Islet precursor cell (in vitro differentiated cells): ENCODE measurements at regions not wholly inside any gene's neighbourhood (a gene's known extent, or its start where the extent isn't known, plus 50 kb on each side); places are given as distances from the start of the nearest gene placed in this dataset.
A peak's percentile ranks its signal among the peaks of the same experiment; 100 is the strongest.

Experiments
- DNase-seq: peaks from one replicate; pipeline ENCODE4 v3.0.0-alpha.2; 2018

DNA sequence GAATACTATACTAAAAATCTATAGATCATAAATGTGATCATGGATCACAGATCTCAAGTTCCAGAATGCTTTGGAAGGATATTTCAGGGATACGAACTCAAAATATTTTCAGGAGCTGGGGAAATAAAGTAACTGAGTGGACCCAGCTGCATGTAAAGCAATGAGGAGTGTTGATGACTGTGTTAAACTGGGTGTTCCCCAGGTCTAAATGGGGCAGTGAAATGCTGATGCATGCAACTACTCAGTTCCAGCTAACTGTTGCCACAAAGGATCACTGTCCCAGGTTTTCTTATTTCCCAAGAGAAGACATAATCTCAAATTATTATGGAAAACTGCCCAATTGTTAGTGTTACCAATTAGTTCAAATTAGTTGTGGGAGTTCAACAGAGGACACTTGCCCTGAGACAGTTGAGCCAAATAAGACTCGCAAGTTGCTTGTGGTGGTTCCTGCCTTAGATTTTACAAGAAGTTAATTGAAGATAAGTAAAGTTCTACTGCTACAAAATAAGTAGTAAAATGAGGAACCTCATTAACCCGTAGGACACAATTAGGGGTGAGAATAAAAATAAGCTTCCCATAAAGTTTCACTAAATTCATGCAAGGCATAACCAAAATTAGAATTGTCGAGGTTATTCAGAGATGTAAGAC, 66.3 kb upstream of the IL12A start:
- no peak for DNase-seq

DNA sequence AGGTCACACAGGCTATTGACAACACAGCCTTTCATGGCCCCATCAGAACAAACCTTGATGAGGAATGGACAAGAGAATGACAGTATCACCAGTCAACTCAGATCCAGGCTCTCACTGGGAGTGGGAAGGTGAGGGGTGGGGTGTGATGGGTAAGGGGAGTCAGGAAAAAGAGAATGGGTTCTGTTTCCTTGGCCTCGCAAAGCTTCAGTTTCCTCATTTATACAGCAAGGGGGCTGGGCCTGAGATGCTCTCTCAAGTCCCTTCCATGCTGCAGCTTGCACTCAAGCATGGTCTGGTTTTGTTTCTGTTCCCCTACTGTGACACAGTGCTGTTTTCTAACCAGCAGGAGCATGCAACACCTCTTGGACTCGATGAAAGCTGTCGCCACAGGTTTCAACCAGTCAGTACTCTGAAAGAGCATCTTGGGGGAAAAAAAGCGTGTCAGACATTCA, 65.7 kb upstream of the IL12A start:
- DNase-seq: no peak

DNA sequence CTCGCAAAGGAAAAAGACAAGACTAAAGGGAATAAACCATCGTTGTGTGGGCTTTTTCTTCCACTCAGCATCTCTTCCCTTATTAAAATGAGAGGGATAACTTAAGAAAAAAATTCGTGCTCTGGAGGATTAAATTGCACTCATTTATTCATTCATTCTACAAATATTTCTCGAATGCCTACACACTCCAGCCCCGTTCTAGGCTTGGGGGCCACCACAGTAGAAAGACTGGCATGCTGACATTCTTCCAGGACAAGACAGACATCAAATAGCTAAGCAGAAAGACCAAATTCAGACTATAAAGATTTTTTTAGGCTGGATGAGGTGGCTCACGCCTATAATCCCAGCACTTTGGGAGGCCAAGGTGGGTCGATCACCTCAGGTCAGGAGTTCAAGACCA, 65.3 kb upstream of the IL12A start:
- no peak for DNase-seq

DNA sequence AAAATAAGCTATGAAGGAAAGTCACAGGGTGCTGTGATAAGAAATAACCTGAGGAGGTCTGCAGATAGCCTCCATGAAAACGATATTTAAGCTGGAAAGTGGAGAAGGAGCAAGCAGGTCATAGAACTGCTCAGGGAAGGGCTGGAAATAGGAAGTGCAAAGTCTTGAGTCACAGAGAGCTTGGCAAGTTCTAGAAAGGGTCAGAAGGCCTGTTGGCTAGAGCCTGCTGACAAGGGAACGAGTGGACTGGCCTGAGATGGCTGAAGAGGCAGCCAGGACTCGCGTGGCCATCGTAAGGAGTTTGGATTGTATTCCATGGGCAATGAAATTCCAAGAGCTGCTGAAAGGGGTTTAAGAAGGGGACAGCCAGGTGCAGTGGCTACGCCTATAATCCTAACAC, 64.7 kb upstream of the IL12A start:
- DNase-seq: no peak

DNA sequence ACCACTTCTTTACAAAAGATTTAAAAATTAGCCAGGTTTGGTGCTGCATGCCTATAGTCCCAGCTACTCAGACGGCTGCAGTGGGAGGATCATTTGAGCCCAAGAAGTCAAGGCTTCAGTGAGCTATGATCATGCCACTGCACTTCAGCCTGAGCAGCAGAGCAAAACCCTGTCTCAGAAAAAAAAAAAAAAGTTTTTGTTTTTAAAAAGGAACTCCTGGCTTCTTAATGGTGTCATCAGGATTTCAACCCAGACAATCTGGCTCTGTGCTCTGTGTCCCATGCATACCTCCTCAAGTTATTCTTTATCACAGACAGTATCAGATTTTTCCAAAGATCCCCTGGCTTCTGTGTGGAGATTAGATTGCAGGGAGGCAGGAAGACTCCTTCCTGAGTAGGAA, 64.2 kb upstream of the IL12A start:
- DNase-seq: no peak

DNA sequence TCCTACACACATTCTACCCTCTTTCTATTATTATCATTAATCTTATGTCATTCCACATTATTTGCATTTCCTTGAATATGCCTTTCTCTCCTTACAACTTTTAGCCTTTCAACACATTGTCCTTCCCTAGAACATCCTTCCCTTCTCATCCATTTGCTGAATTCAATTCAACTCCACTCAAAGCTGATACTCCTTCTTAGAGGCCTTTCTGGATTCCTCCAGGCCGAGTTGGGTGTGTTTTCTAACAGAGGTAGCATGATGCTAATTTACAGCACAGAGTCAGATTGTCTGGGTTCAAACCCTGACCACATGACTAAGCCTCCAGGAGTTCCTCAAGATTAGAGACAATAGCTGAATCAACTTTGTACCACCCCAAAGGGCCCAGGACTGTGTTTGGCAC, 63.4 kb upstream of the IL12A start:
- DNase-seq: no peak

DNA sequence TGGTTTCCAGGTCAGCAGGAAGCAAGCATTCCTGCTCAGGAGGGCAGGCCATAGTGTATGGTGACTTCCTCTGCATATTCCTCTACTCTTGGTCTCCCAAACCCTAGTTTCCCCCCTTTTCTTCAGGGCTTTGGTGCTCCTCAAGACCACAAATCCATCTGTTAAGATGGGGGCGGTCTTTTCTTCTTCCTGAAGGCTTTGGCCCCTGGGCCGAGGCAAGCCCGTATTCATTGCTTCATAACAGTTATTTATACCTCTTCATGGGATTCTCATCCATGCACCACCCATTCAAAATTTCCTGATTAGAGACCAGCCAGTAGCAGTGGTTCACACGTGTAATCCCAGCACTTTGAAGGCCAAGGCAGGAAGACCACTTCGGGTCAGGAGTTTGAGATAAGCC, 62.1 kb upstream of the IL12A start:
- DNase-seq: no peak

DNA sequence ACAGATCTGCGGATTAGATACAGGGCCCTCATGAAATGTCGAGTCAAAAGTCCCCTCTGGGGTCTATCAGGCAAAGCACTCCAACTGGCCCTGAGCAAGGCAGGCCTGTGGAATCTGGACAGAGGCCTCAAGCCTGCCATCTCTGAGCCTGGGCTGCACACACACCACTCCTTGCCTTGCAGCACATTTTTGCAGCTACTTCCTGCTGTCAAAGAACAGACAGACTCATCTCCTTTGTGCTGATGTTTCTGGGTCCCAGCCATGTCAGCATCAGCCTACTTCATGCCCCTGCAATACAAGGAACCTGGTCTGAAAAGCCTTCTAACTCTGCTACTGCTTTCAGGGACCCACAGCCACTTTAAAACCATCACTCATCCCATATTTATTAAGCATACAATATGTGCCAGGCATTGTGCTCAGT, 60.6 kb upstream of the IL12A start:
- DNase-seq: peak; percentile 80

DNA sequence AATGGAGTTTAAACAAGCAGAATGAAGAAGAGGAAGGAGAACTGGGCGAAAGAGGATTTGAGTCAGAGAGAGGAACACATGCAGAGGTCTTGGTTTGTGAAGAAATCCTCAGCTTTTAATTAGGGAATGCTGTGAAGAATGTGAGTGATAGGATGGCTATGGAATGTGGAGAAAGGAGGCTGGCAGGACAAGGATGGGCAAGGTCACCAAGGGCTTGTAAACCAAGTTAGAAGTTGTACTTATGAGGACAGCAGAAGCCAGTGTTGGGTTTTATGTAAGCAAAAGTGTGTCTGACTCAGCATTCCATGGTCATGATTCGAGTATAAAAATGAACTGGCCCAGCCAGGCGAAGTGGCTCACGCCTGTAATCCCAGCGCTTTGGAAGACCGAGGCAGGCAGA, 60.0 kb upstream of the IL12A start:
- peak; percentile 77 for DNase-seq

DNA sequence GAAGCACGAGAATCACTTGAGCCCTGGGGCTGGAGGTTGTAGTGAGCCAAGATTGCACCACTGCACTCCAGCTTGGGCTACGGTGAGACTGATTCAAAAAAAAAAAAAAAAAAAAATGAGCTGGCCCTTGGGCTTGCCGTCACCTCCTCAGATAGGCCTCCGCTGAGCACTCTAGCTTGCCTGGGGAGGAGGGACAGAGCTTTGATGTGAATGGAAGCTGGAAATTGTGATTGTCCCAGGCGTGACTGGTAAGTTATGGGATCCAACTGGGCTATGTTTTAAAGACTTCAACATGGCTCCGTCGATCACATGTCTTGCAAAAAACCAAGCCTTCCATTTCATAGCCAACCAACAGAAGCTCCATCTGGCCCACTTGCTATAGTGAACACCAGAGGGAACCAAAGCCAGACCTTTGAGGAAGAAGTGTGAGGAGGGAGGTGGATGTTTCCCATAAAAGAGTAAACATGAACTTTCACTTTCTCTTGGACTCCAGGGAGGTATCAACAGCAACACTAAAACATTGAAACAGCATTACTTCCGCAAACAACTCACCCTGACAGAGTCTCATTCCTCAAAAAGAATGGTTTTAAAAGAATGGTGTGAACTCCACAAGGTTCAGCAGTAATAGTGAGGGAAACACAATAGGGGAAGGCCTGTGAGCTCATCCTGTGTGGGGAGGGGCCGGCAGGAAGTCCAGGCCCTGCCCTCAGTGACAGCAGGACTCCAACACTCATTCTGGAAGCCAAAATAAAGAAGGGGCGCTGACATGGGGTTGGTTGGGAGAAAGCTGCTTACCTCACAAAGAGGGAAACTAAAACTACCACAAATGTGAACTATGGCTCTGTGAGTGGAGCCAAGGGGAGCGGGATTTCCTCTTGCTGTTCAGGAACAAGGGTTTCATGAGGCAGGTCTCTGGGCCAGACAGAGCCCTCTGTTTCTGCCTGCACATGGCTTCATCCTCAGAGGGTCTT, 59.2 kb upstream of the IL12A start:
- DNase-seq: no peak

DNA sequence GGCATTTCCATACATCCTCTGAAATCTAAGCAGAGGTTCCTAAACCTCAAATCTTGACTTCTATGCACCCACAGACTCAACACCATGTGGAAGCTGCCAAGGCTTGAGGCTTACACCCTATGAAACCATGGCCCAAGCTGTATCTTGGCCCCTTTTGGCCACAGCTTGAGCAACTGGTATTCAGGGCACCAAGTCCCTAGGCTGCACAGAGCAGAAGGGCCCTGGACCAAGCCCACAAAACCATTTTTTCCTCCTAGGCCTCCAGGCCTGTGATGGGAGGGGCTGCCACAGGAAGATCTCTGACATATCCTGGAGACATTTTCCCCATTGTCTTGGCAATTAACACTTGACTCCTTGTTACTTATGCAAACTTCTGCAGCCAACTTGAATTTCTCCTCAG, 54.4 kb upstream of the IL12A start:
- no peak for DNase-seq

DNA sequence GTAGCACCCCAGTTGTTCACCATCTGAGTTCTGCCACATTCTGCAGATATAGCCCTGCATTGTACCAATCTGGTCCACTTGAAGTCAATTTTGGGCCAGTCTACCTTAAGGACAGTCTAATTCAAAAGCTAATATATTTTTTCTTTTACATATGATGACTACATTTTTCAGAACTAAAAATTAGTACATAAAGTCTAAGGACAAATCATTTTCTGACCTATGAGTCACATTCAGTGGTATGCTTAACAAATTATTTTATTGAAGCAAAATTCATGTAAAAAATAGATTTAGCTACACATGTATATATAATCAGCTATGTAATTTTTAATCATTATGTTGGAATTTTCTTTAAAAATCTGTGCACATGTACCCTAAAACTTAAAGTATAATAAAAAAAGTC, 52.1 kb upstream of the IL12A start:
- no peak for DNase-seq

DNA sequence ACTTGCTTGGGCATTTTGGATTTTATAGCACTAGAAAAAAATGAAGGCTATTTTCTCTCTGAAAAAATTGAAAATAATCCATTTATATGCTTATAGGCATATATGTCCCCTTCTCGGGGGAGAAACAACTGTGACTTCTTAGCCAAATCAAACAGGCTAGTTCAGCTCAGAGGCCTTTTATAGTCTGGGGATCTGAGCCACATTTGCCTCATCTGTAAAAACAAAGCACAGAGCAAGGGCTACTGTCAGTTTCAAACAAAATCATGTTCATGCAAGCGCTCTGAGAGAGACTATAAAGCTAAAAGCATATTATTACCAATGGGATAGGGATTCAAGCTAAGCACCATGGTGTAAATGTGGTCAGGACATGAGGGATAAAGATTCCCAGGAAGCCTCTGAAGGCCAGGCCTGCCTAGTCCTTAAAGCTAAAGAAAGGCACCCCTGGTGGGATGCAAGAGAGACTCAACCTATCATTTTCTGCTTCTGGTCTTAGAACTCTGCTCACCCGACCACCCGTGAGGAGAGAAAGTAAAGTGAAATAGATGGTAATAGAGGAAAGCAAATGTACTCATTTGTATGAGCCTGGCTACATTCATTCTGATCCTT, 51.0 kb upstream of the IL12A start:
- no peak for DNase-seq

DNA sequence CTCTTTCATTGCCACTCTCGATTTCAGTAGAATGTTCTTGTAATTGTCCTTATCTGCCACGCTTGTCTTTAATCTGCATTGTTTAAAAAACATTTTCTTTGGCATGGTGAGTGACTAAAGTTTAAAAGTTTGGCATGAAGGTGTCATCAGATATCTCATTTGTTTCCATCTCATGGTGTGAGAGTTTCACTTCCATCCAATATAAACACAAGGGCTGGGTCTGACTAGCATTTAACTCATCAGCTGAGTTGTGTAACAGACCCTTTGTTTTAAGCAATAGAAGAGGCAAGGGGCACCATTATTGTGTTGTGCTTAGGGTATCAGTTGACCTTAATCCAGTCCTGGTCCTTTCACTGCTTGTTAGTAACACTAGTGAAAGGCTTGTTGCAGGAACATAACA, 49.9 kb upstream of the IL12A start:
- no peak for DNase-seq
